Peyer's patch (tissue), 4 donors: ENCODE measurements at regions not wholly inside any gene's neighbourhood (a gene's known extent, or its start where the extent isn't known, plus 50 kb on each side); places are given as distances from the start of the nearest gene placed in this dataset.

ENCODE experiments used
- POLR2A ChIP-seq, 2 donors: fragments of 450-650 bp; IDR thresholded peaks; one replicate each; pipeline ENCODE4 v1.5.1; 2017; ENCODE audit warnings: antibody characterized with exemption in 2 of 2, mild to moderate bottlenecking in 2 of 2, moderate library complexity in 2 of 2
- TF ChIP-seq, protein P1 (sequence below), 6 experiments: fragments of 450-650 bp in 4 of 6; fragments of 200-600 bp in 2 of 6; sonication (generic) in 1 of 6; IDR thresholded peaks; one replicate each; pipeline ENCODE4 v1.5.1; 2017 to 2019; ENCODE audit warnings: antibody characterized with exemption in 6 of 6, mild to moderate bottlenecking in 3 of 6, moderate library complexity in 1 of 6

DNA sequence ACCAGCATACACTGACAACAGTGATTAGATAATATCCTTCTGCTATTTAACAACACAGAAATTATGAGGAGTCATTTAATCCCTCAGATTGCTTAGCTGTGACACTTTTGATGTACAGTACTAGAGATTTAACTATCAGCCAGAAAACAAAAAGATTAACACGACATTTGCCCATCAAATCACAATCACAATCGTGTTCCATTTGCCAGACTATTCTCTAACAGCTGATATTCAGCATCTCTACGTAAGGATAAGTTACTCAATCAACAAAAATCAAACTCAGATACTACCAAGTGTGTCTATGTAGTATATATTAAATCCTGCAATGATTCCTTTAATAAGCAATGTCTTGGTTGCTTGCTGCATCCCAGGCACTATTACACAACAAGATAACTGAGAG, 558.7 kb upstream of the USP15 start:
- TF ChIP-seq, protein P1, sequence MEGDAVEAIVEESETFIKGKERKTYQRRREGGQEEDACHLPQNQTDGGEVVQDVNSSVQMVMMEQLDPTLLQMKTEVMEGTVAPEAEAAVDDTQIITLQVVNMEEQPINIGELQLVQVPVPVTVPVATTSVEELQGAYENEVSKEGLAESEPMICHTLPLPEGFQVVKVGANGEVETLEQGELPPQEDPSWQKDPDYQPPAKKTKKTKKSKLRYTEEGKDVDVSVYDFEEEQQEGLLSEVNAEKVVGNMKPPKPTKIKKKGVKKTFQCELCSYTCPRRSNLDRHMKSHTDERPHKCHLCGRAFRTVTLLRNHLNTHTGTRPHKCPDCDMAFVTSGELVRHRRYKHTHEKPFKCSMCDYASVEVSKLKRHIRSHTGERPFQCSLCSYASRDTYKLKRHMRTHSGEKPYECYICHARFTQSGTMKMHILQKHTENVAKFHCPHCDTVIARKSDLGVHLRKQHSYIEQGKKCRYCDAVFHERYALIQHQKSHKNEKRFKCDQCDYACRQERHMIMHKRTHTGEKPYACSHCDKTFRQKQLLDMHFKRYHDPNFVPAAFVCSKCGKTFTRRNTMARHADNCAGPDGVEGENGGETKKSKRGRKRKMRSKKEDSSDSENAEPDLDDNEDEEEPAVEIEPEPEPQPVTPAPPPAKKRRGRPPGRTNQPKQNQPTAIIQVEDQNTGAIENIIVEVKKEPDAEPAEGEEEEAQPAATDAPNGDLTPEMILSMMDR (IDR thresholded peaks at IDR 0.05) = no peak
- TF ChIP-seq POLR2A (IDR thresholded peaks at IDR 0.05) = no peak
